Left ventricle myocardium inferior (tissue), 1 donor: ENCODE measurements at regions not wholly inside any gene's neighbourhood (a gene's known extent, or its start where the extent isn't known, plus 50 kb on each side); places are given as distances from the start of the nearest gene placed in this dataset.

Experiments used
- DNase-seq: peaks from one replicate; pipeline ENCODE4 v3.0.0-alpha.2; 2020
- H3K27ac ChIP-seq: fragments of 200-600 bp; replicated peaks from 2 replicates; pipeline ENCODE4 v1.8.0; 2021
- H3K27me3 ChIP-seq: fragments of 200-600 bp; 2 replicates; pipeline ENCODE4 v1.8.0; 2021; ENCODE audit warnings: low read depth
- H3K36me3 ChIP-seq: fragments of 200-600 bp; 2 replicates; pipeline ENCODE4 v1.8.0; 2021
- H3K4me1 ChIP-seq: fragments of 200-600 bp; 2 replicates; pipeline ENCODE4 v1.8.0; 2021
- H3K4me3 ChIP-seq: fragments of 200-600 bp; 2 replicates; pipeline ENCODE4 v1.8.0; 2021; ENCODE audit warnings: mild to moderate bottlenecking, moderate library complexity
- H3K9me3 ChIP-seq: fragments of 200-600 bp; replicated peaks from 2 replicates; pipeline ENCODE4 v1.8.0; 2021
- CTCF ChIP-seq: fragments of 200-600 bp; IDR thresholded peaks from 2 replicates; pipeline ENCODE4 v1.8.0; 2021; ENCODE audit warnings: antibody characterized with exemption, mild to moderate bottlenecking, borderline replicate concordance
- intact Hi-C: fragments of 100-400 bp; cut with micrococcal nuclease; formaldehyde crosslinking; loops from one replicate; pipeline ENCODE4 v1.11.0; 2022
- donor health status: DM: no; HTN: yes; CAD: no; lungs with severe emphysema.

GRCh38 chr4:126364311-126364911 is 1049.7 kb downstream of the FAT4 start:
- Histone ChIP-seq H3K4me1 (peaks cover 8% of the 10 kb centered on the region), H3K27me3 (no peaks in the 10 kb centered on the region), H3K36me3 (no peaks in the 10 kb centered on the region), H3K4me3 (no peak overlapping the region), H3K9me3 (no peaks in the 10 kb centered on the region), H3K27ac (peak overlapping the region; percentile 5)
- no peak for DNase-seq
- intact Hi-C loops: no loop called here
- no peak for TF ChIP-seq CTCF

GRCh38 chr4:126369076-126369475 is 1054.3 kb downstream of the FAT4 start:
- Histone ChIP-seq H3K36me3 (no peaks in the 10 kb centered on the region), H3K4me1 (peaks cover 8% of the 10 kb centered on the region), H3K27me3 (no peaks in the 10 kb centered on the region), H3K9me3 (no peaks in the 10 kb centered on the region), H3K4me3 (no peak overlapping the region), H3K27ac (no peak overlapping the region)
- intact Hi-C loops: no loop called here
- no peak for TF ChIP-seq CTCF
- no peak for DNase-seq

GRCh38 chr4:126372634-126373033 is 1057.9 kb downstream of the FAT4 start:
- intact Hi-C loops: no loop called here
- peaks cover 8% of the 10 kb centered on the region for H3K4me1 ChIP-seq
- no peaks in the 10 kb centered on the region for H3K36me3 ChIP-seq
- no peak for TF ChIP-seq CTCF
- no peaks in the 10 kb centered on the region for H3K9me3 ChIP-seq
- no peak overlapping the region for H3K27ac ChIP-seq
- H3K27me3 ChIP-seq: no peaks in the 10 kb centered on the region
- DNase-seq: no peak
- H3K4me3 ChIP-seq: no peak overlapping the region

- Histone ChIP-seq H3K9me3 (no peaks in the 10 kb centered on the region), H3K27ac (no peak overlapping the region), H3K36me3 (no peaks in the 10 kb centered on the region), H3K4me1 (no peaks in the 10 kb centered on the region), H3K27me3 (no peaks in the 10 kb centered on the region), H3K4me3 (no peak overlapping the region)
- DNase-seq: no peak
- no peak for TF ChIP-seq CTCF
- intact Hi-C loops: no loop called here
These were observed 1060.8 kb downstream of the FAT4 start for GRCh38 chr4:126375462-126376054.

GRCh38 chr4:126385954-126386353 is 1071.2 kb downstream of the FAT4 start:
- no peaks in the 10 kb centered on the region for H3K36me3 ChIP-seq
- H3K27me3 ChIP-seq: no peaks in the 10 kb centered on the region
- H3K4me3 ChIP-seq: no peak overlapping the region
- H3K9me3 ChIP-seq: no peaks in the 10 kb centered on the region
- H3K27ac ChIP-seq: no peak overlapping the region
- intact Hi-C loops: no loop called here
- no peak for TF ChIP-seq CTCF
- DNase-seq: no peak
- H3K4me1 ChIP-seq: no peaks in the 10 kb centered on the region
